K562 (cell line): ENCODE measurements at regions not wholly inside any gene's neighbourhood (a gene's known extent, or its start where the extent isn't known, plus 50 kb on each side); places are given as distances from the start of the nearest gene placed in this dataset.

Experiments
- ATAC-seq: fragments of 200-7000 bp; cut with Tn5 transposase; 3 replicates; pipeline ENCODE4 v1.9.1; 2020; ENCODE audit warnings: moderate library complexity
- BruUV-seq: library from RNA; stranded (reverse); fragments of 400-500 nt; replicated peaks from 2 replicates; lab custom pipeline; 2021; lab: Mats Ljungman, UMichigan
- CTCF ChIA-PET: fragments of 300-600 bp; formaldehyde crosslinking; extraction: SDS; loops from one replicate; lab custom pipeline; 2021; ENCODE audit warnings: low intra/inter-chr PET ratio; lab: Yijun Ruan, JAX
- POLR2A ChIA-PET: fragments of 300-600, 350-650 bp; sonication (Branson Sonifier 250); formaldehyde crosslinking; extraction: SDS; loops from one replicate; lab custom pipeline; 2021; ENCODE audit warnings: antibody characterized with exemption, inconsistent platforms; lab: Yijun Ruan, JAX
- DNase-seq, 4 experiments: peaks; one replicate each; pipeline versions ENCODE4 v3.0.0 to v3.0.0-alpha.2; 2011 to 2018; ENCODE audit warnings: low spot score in 3 of 4, mixed read lengths in 3 of 4; ENCODE audit errors: extremely low read depth in 1 of 4
- FAIRE-seq: peaks from 2 replicates; lab custom pipeline; 2011; peaks lifted over from hg19 to GRCh38; lab: Jason Lieb, UNC
- H2AFZ ChIP-seq: 2 replicates; pipeline ENCODE4 v1.6.0; 2011; ENCODE audit warnings: low read depth, low read length, control low read depth, inconsistent platforms
- H3K27ac ChIP-seq: fragments of 200-600 bp; 3 replicates; pipeline ENCODE4 v1.8.0; 2011; ENCODE audit warnings: low read depth, mild to moderate bottlenecking, control low read depth, inconsistent platforms, low read length, moderate library complexity, mixed read lengths; ENCODE audit errors: extremely low read depth
- H3K27me3 ChIP-seq, 2 experiments: fragments of 300-600 bp in 1 of 2; 2 replicates in 1 of 2; 3 replicates in 1 of 2; pipeline versions ENCODE4 v1.6.0 to v1.8.0; 2011; ENCODE audit warnings: inconsistent platforms in 2 of 2, low read length in 2 of 2, mild to moderate bottlenecking in 1 of 2, mixed read lengths in 1 of 2, moderate library complexity in 1 of 2; ENCODE audit not compliant: control insufficient read depth in 2 of 2, insufficient read depth in 2 of 2
- H3K36me3 ChIP-seq: fragments of 300-600 bp; 3 replicates; pipeline ENCODE4 v1.8.0; 2011; ENCODE audit warnings: mild to moderate bottlenecking, low read length, inconsistent platforms; ENCODE audit not compliant: control insufficient read depth, insufficient read depth
- H3K4me1 ChIP-seq, 2 experiments: fragments of 200-600 bp in 1 of 2; replicated peaks in 1 of 2; 2 replicates in 1 of 2; 3 replicates in 1 of 2; pipeline versions ENCODE4 v1.5.1 to v1.8.0; 2011; ENCODE audit warnings: inconsistent platforms in 2 of 2, low read length in 2 of 2, mild to moderate bottlenecking in 1 of 2, mixed read lengths in 1 of 2, moderate library complexity in 1 of 2; ENCODE audit not compliant: control insufficient read depth in 2 of 2, insufficient read depth in 2 of 2
- H3K4me2 ChIP-seq: 2 replicates; pipeline ENCODE4 v1.6.1; 2011; ENCODE audit warnings: low read length, control low read depth, inconsistent platforms, mixed read lengths; ENCODE audit not compliant: insufficient read depth
- H3K4me3 ChIP-seq: fragments of 200-600 bp; sonication (generic), shearing (Covaris generic); 2 replicates; pipeline ENCODE4 v1.5.1; 2016; ENCODE audit warnings: control low read depth, inconsistent platforms
- H3K79me2 ChIP-seq: fragments of 200-600 bp; 3 replicates; pipeline ENCODE4 v1.8.0; 2011; ENCODE audit warnings: low read length, inconsistent platforms; ENCODE audit not compliant: control insufficient read depth, insufficient read depth
- H3K9ac ChIP-seq, 2 experiments: 2 replicates each; pipeline versions ENCODE4 v1.6.0 to v1.6.1; 2011; ENCODE audit warnings: low read depth in 2 of 2, low read length in 2 of 2, control low read depth in 1 of 2, inconsistent platforms in 1 of 2, mild to moderate bottlenecking in 1 of 2, mixed read lengths in 1 of 2; ENCODE audit not compliant: insufficient read depth in 1 of 2
- H3K9me1 ChIP-seq: one replicate; pipeline ENCODE4 v1.6.0; 2011; ENCODE audit warnings: inconsistent platforms, mild to moderate bottlenecking, low read length, moderate library complexity; ENCODE audit not compliant: control insufficient read depth, insufficient read depth
- H3K9me3 ChIP-seq: replicated peaks from 2 replicates; pipeline ENCODE4 v1.5.1; 2011; ENCODE audit warnings: low read depth, low read length, inconsistent platforms; ENCODE audit not compliant: control insufficient read depth, insufficient read depth
- H4K20me1 ChIP-seq: replicated peaks from 2 replicates; pipeline ENCODE4 v1.6.1; 2011; ENCODE audit warnings: low read length, inconsistent platforms, mixed read lengths; ENCODE audit not compliant: control insufficient read depth, insufficient read depth
- CBX3 ChIP-seq, 2 experiments: IDR thresholded peaks; 1 replicate in 1 of 2; 2 replicates in 1 of 2; pipeline ENCODE4 v1.6.1; 2012; ENCODE audit warnings: inconsistent platforms in 2 of 2, low read length in 2 of 2, borderline replicate concordance in 1 of 2, control low read depth in 1 of 2
- KLF10 ChIP-seq: fragments of 250-450 bp; sonication (Bioruptor Pico); IDR thresholded peaks from 2 replicates; pipeline ENCODE4 v1.6.1; 2021; ENCODE audit warnings: matching md5 sums
- KLF13 ChIP-seq: fragments of 450-650 bp; IDR thresholded peaks from 2 replicates; pipeline ENCODE4 v1.6.1; 2016; ENCODE audit warnings: missing genetic modification characterization, low read depth, mild to moderate bottlenecking, missing compliant biosample characterization, moderate library complexity, borderline replicate concordance
- NBN ChIP-seq: fragments of 450-650 bp; IDR thresholded peaks from 2 replicates; pipeline ENCODE4 v1.6.1; 2016; ENCODE audit warnings: low read depth, mild to moderate bottlenecking
- NCOA1 ChIP-seq: fragments of 450-650 bp; IDR thresholded peaks from 2 replicates; pipeline ENCODE4 v1.6.1; 2016; ENCODE audit warnings: low read depth
- POLR2AphosphoS2 ChIP-seq: IDR thresholded peaks from 2 replicates; pipeline ENCODE4 v1.6.1; 2012; ENCODE audit warnings: low read length, improper control_type of control experiment
- TRIM24 ChIP-seq, 2 experiments: fragments of 450-650 bp; IDR thresholded peaks; 2 replicates each; pipeline ENCODE4 v1.6.1; 2016
- ZNF696 ChIP-seq: fragments of 250-450 bp; sonication (Bioruptor Pico); conservative IDR thresholded peaks from 2 replicates; pipeline ENCODE4 v1.4.0; 2020; ENCODE audit warnings: mild to moderate bottlenecking, moderate library complexity
- WGBS: fragments of 100-300 bp; shearing (Covaris generic); methylation state at CpG from one replicate; pipeline ENCODE4 v1.1.6; 2016; ENCODE audit warnings: low coverage, mixed read lengths; ENCODE audit not compliant: insufficient coverage; ENCODE audit errors: missing lambda C conversion rate; 5-methylcytosine and 5-hydroxymethylcytosine counted together
- in situ Hi-C: fragments of 300-500 bp; cut with MboI; formaldehyde crosslinking; loops from 4 replicates; pipeline ENCODE4 v1.15.0; 2018; ENCODE audit warnings: inconsistent platforms, mixed read lengths
- intact Hi-C: fragments of 100-400 bp; cut with micrococcal nuclease; formaldehyde crosslinking; loops from 2 replicates; pipeline ENCODE4 v1.14.2; 2022
- TF ChIP-seq, protein P1 (sequence below): fragments of 450-650 bp; IDR thresholded peaks from 2 replicates; pipeline ENCODE4 v1.6.1; 2017; ENCODE audit warnings: antibody characterized with exemption

DNA sequence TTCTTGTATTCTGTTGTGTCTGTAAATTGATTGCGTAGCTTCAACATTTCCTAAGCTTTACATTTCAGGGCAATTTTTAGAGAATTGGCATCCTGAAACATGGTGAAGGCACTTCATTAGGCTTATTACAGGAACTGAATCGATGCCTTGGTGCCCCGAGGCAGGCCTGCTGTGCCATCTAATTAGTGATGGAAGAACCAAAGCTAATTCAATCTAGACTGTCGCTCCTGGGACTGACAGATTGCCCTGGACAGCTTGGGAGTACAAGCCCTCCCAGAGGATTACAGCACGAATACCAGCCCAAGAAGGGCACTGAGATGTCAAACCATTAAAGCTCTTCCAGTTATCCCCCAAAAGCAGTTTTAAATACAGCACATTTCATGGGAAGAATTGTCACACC lies 243.2 kb upstream of the ZC3H12C start:
- ATAC-seq: no peak
- no peaks in the 10 kb centered on the region for H3K27me3 ChIP-seq
- no peaks in the 10 kb centered on the region for H4K20me1 ChIP-seq
- H3K9me3 ChIP-seq: no peaks in the 10 kb centered on the region
- H3K4me3 ChIP-seq: no peak overlapping the region
- no peaks in the 10 kb centered on the region for H3K79me2 ChIP-seq
- no peak for DNase-seq
- CTCF ChIA-PET: no interaction called here
- POLR2A ChIA-PET: interaction anchor here (0.8 kb wide), 1 partner anchor 16 kb away, joined by 4 read pairs; no protein-coding TSS in a partner anchor
- no peak for FAIRE-seq
- H3K36me3 ChIP-seq: no peaks in the 10 kb centered on the region
- in situ Hi-C loops: loop anchor here (5.0 kb wide), 1 partner anchor 87 kb away; no protein-coding TSS in a partner anchor
- H2AFZ ChIP-seq: no peak overlapping the region
- 25% methylated on average over 5 of the region's 5 CpGs for WGBS
- TF ChIP-seq NCOA1 (no peak), KLF10 (no peak), POLR2AphosphoS2 (no peak), KLF13 (tag) (no peak), CBX3 (IDR thresholded peaks at IDR 0.05; ENCODE audit: borderline replicate concordance in 1 of 2, low read length in 2 of 2) (no peak), TRIM24 (IDR thresholded peaks at IDR 0.05) (no peak), NBN (no peak), ZNF696 (CRISPR knock-in tag) (no peak)
- TF ChIP-seq, protein P1, sequence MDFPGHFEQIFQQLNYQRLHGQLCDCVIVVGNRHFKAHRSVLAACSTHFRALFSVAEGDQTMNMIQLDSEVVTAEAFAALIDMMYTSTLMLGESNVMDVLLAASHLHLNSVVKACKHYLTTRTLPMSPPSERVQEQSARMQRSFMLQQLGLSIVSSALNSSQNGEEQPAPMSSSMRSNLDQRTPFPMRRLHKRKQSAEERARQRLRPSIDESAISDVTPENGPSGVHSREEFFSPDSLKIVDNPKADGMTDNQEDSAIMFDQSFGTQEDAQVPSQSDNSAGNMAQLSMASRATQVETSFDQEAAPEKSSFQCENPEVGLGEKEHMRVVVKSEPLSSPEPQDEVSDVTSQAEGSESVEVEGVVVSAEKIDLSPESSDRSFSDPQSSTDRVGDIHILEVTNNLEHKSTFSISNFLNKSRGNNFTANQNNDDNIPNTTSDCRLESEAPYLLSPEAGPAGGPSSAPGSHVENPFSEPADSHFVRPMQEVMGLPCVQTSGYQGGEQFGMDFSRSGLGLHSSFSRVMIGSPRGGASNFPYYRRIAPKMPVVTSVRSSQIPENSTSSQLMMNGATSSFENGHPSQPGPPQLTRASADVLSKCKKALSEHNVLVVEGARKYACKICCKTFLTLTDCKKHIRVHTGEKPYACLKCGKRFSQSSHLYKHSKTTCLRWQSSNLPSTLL: no peak
- TF ChIP-seq, all 486 proteins: peak for 0
- Histone ChIP-seq H3K9me1 (no peaks in the 10 kb centered on the region), H3K27ac (no peak overlapping the region), H3K4me2 (no peak overlapping the region), H3K4me1 (no peaks in the 10 kb centered on the region; a peak in 1 of 5 replicates), H3K9ac (no peak overlapping the region)
- no TSS peak for BruUV-seq
- intact Hi-C loops: loop anchor here (5.0 to 10.0 kb wide), 3 partner anchors 245 to 582 kb away; partner anchors contain the start of gene ZC3H12C
